IMR-90 (cell line): ENCODE measurements at regions not wholly inside any gene's neighbourhood (a gene's known extent, or its start where the extent isn't known, plus 50 kb on each side); places are given as distances from the start of the nearest gene placed in this dataset.

Experiments
- ATAC-seq: fragments of 200-7000 bp; cut with Tn5 transposase; 2 replicates; pipeline ENCODE4 v1.9.1; 2020; ENCODE audit warnings: low read depth, mild to moderate bottlenecking, moderate library complexity
- BruUV-seq: library from RNA; stranded (reverse); fragments of 400-500 nt; replicated peaks from 2 replicates; lab custom pipeline; 2021; lab: Mats Ljungman, UMichigan
- CTCF ChIA-PET: fragments of 300-600 bp; formaldehyde crosslinking; extraction: SDS; loops from one replicate; lab custom pipeline; 2021; ENCODE audit warnings: antibody characterized with exemption; lab: Yijun Ruan, JAX
- POLR2A ChIA-PET: fragments of 300-600 bp; sonication (Branson Sonifier 250); formaldehyde crosslinking; loops from one replicate; lab custom pipeline; 2022; ENCODE audit warnings: antibody characterized with exemption; ENCODE audit not compliant: unreplicated experiment; lab: Charles Lee
- DNase-seq: peaks from one replicate; pipeline ENCODE4 v3.0.0; 2013
- H2AFZ ChIP-seq: replicated peaks from 2 replicates; pipeline ENCODE3; 2013; ENCODE audit warnings: low read length, mild to moderate bottlenecking; ENCODE audit not compliant: poor library complexity
- H2AK5ac ChIP-seq: 2 replicates; pipeline ENCODE4 v1.6.1; 2013; ENCODE audit warnings: low read depth, low read length, inconsistent platforms
- H2AK9ac ChIP-seq: replicated peaks from 2 replicates; pipeline ENCODE3; 2013; ENCODE audit warnings: mild to moderate bottlenecking, low read depth, low read length, moderate library complexity; ENCODE audit not compliant: poor library complexity
- H2BK120ac ChIP-seq: 2 replicates; pipeline ENCODE4 v1.6.1; 2013; ENCODE audit warnings: low read depth, low read length, inconsistent platforms
- H2BK15ac ChIP-seq: 3 replicates; pipeline ENCODE4 v1.6.1; 2013; ENCODE audit warnings: low read depth, low read length, inconsistent platforms
- H2BK20ac ChIP-seq: 2 replicates; pipeline ENCODE4 v1.6.1; 2013; ENCODE audit warnings: low read depth, mild to moderate bottlenecking, inconsistent platforms, low read length, moderate library complexity
- H2BK5ac ChIP-seq: 2 replicates; pipeline ENCODE4 v1.6.1; 2013; ENCODE audit warnings: mild to moderate bottlenecking, low read depth, low read length, inconsistent platforms; ENCODE audit not compliant: poor library complexity, severe bottlenecking
- H3K14ac ChIP-seq: replicated peaks from 2 replicates; pipeline ENCODE4 v1.6.1; 2013; ENCODE audit warnings: low read depth, low read length, inconsistent platforms
- H3K18ac ChIP-seq: 2 replicates; pipeline ENCODE4 v1.6.1; 2013; ENCODE audit warnings: low read depth, low read length, control low read depth
- H3K23ac ChIP-seq: 2 replicates; pipeline ENCODE4 v1.6.1; 2013; ENCODE audit warnings: low read depth, low read length, inconsistent platforms
- H3K27ac ChIP-seq: 2 replicates; pipeline ENCODE4 v1.5.1; 2013; ENCODE audit warnings: mild to moderate bottlenecking, control low read depth, low read length; ENCODE audit not compliant: insufficient read depth
- H3K27me3 ChIP-seq: 2 replicates; pipeline ENCODE4 v1.6.1; 2013; ENCODE audit warnings: low read length; ENCODE audit not compliant: control insufficient read depth, insufficient read depth
- H3K36me3 ChIP-seq: 2 replicates; pipeline ENCODE4 v1.6.1; 2013; ENCODE audit warnings: low read length, mixed read lengths; ENCODE audit not compliant: control insufficient read depth, insufficient read depth
- H3K4ac ChIP-seq: 2 replicates; pipeline ENCODE4 v1.6.1; 2013; ENCODE audit warnings: low read depth, low read length, inconsistent platforms
- H3K4me1 ChIP-seq: 2 replicates; pipeline ENCODE4 v1.6.1; 2013; ENCODE audit warnings: low read length, mixed read lengths; ENCODE audit not compliant: control insufficient read depth, insufficient read depth
- H3K4me2 ChIP-seq: 2 replicates; pipeline ENCODE4 v1.6.1; 2013; ENCODE audit warnings: low read depth, mild to moderate bottlenecking, control low read depth, low read length, moderate library complexity
- H3K4me3 ChIP-seq: 2 replicates; pipeline ENCODE4 v1.5.1; 2013; ENCODE audit warnings: low read depth, mild to moderate bottlenecking, control low read depth, low read length, moderate library complexity; ENCODE audit not compliant: insufficient read depth
- H3K56ac ChIP-seq: 2 replicates; pipeline ENCODE4 v1.6.1; 2013; ENCODE audit warnings: low read length, inconsistent platforms; ENCODE audit not compliant: insufficient read depth; ENCODE audit errors: extremely low read depth
- H3K79me1 ChIP-seq, 2 experiments: 2 replicates each; pipeline ENCODE4 v1.6.1; 2013; ENCODE audit warnings: low read length in 2 of 2, inconsistent platforms in 1 of 2, low read depth in 1 of 2
- H3K9ac ChIP-seq: 2 replicates; pipeline ENCODE4 v1.6.1; 2013; ENCODE audit warnings: low read depth, low read length, control low read depth
- H3K9me1 ChIP-seq: 2 replicates; pipeline ENCODE4 v1.6.1; 2013; ENCODE audit warnings: low read length, inconsistent platforms; ENCODE audit not compliant: insufficient read depth
- H3K9me3 ChIP-seq: 2 replicates; pipeline ENCODE4 v1.6.1; 2013; ENCODE audit warnings: low read length; ENCODE audit not compliant: control insufficient read depth, insufficient read depth
- H4K20me1 ChIP-seq: 2 replicates; pipeline ENCODE4 v1.6.1; 2013; ENCODE audit warnings: low read length, inconsistent platforms; ENCODE audit not compliant: insufficient read depth
- H4K5ac ChIP-seq: 2 replicates; pipeline ENCODE4 v1.6.1; 2013; ENCODE audit warnings: mild to moderate bottlenecking, low read depth, low read length, control low read depth
- H4K8ac ChIP-seq, 2 experiments: 2 replicates each; pipeline ENCODE4 v1.6.1; 2013; ENCODE audit warnings: low read depth in 2 of 2, low read length in 2 of 2, control low read depth in 1 of 2, inconsistent platforms in 1 of 2
- H4K91ac ChIP-seq: 2 replicates; pipeline ENCODE4 v1.6.1; 2013; ENCODE audit warnings: low read depth, low read length, inconsistent platforms; ENCODE audit not compliant: insufficient read depth
- BHLHE40 ChIP-seq: fragments of 150-350 bp; IDR thresholded peaks from 2 replicates; pipeline ENCODE4 v1.6.1; 2016; ENCODE audit warnings: mild to moderate bottlenecking, low read depth, low read length
- CEBPB ChIP-seq: IDR thresholded peaks from 2 replicates; pipeline ENCODE4 v1.6.1; 2012; ENCODE audit warnings: low read depth, low read length, improper control_type of control experiment
- CHD1 ChIP-seq: IDR thresholded peaks from 2 replicates; pipeline ENCODE4 v1.6.1; 2012; ENCODE audit warnings: low read depth, low read length, improper control_type of control experiment
- FOS ChIP-seq: fragments of 150-350 bp; IDR thresholded peaks from 2 replicates; pipeline ENCODE4 v1.6.1; 2016; ENCODE audit warnings: low read depth, low read length
- MAFK ChIP-seq: IDR thresholded peaks from 2 replicates; pipeline ENCODE4 v1.6.1; 2012; ENCODE audit warnings: low read depth, low read length, improper control_type of control experiment
- MAZ ChIP-seq: IDR thresholded peaks from 2 replicates; pipeline ENCODE4 v1.6.1; 2012; ENCODE audit warnings: low read depth, mild to moderate bottlenecking, low read length, improper control_type of control experiment, moderate library complexity, borderline replicate concordance
- MXI1 ChIP-seq: IDR thresholded peaks from 2 replicates; pipeline ENCODE4 v1.6.1; 2012; ENCODE audit warnings: low read depth, mild to moderate bottlenecking, low read length, moderate library complexity, borderline replicate concordance
- NFE2L2 ChIP-seq: fragments of 150-350 bp; IDR thresholded peaks from 2 replicates; pipeline ENCODE4 v1.6.1; 2016; ENCODE audit warnings: low read depth, mild to moderate bottlenecking, low read length
- POLR2A ChIP-seq: IDR thresholded peaks from 2 replicates; pipeline ENCODE4 v1.6.1; 2012; ENCODE audit warnings: mild to moderate bottlenecking, low read depth, low read length
- RAD21 ChIP-seq: IDR thresholded peaks from 2 replicates; pipeline ENCODE4 v1.6.1; 2012; ENCODE audit warnings: low read length, improper control_type of control experiment
- RCOR1 ChIP-seq: IDR thresholded peaks from 2 replicates; pipeline ENCODE4 v1.6.1; 2012; ENCODE audit warnings: mild to moderate bottlenecking, low read length, improper control_type of control experiment; ENCODE audit not compliant: insufficient replicate concordance
- RFX5 ChIP-seq: IDR thresholded peaks from 2 replicates; pipeline ENCODE4 v1.8.0; 2012; ENCODE audit warnings: low read depth, mild to moderate bottlenecking, low read length, moderate library complexity
- SMC3 ChIP-seq: fragments of 150-350 bp; IDR thresholded peaks from 2 replicates; pipeline ENCODE4 v1.6.1; 2016; ENCODE audit warnings: low read depth, mild to moderate bottlenecking, antibody characterized with exemption, low read length, moderate library complexity
- WGBS, 2 experiments: methylation state at CpG; one replicate each; pipeline versions ENCODE4 v1.1.5 to v1.1.7; 2013; ENCODE audit warnings: missing lambda C conversion rate in 2 of 2; ENCODE audit not compliant: insufficient read length in 1 of 2; ENCODE audit errors: extremely low coverage in 2 of 2; 5-methylcytosine and 5-hydroxymethylcytosine counted together
- dilution Hi-C: fragments of 300-500 bp; cut with HindIII; formaldehyde crosslinking; loops from one replicate; pipeline ENCODE4 v1.14.3; 2018; ENCODE audit warnings: low sequenced_read_pairs; ENCODE audit not compliant: unreplicated experiment
- in situ Hi-C: fragments of 300-500 bp; cut with MboI; formaldehyde crosslinking; loops from 3 replicates; pipeline ENCODE4 v1.14.3; 2019; ENCODE audit warnings: low sequenced_read_pairs, inconsistent platforms, mixed read lengths
- intact Hi-C: fragments of 100-400 bp; cut with micrococcal nuclease; formaldehyde crosslinking; loops from 2 replicates; pipeline ENCODE4 v1.10.0; 2022
- TF ChIP-seq, protein P1 (sequence below): conservative IDR thresholded peaks from 2 replicates; pipeline ENCODE4 v1.5.1; 2012; ENCODE audit warnings: mild to moderate bottlenecking, low read depth, low read length, improper control_type of control experiment
- TF ChIP-seq, protein P2 (sequence below): fragments of 150-350 bp; IDR thresholded peaks from 2 replicates; pipeline ENCODE4 v1.6.1; 2016; ENCODE audit warnings: low read depth, mild to moderate bottlenecking, low read length, moderate library complexity, borderline replicate concordance
- TF ChIP-seq, protein P3 (sequence below): fragments of 150-350 bp; IDR thresholded peaks from 2 replicates; pipeline ENCODE4 v1.6.1; 2017; ENCODE audit warnings: mild to moderate bottlenecking, antibody characterized with exemption, low read length, low read depth

DNA sequence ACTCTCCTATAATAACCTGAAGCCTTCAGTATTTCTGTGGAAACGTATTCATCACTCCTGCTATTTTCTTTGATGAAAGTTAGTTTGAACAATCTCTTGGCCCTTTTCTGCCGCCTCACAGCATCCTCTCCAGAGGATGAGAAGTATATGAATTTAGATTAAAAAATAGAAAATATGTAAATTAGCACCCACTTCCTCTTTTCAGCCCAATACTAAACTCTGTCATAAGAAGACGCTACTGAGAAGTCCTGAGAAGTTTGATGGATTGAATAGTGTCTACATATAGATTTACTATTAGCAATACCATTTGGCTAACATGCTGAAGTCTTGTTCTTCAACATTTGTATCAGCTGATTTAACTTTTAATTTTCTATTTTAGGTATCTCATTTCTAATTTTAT lies 526.4 kb upstream of the SPHKAP start:
- Histone ChIP-seq H2AFZ (no peak overlapping the region), H4K20me1 (no peaks in the 10 kb centered on the region), H3K18ac (no peak overlapping the region), H3K9me1 (no peaks in the 10 kb centered on the region), H3K27me3 (no peaks in the 10 kb centered on the region), H3K14ac (no peak overlapping the region), H2BK5ac (no peak overlapping the region), H3K27ac (no peak overlapping the region), H3K4me1 (no peaks in the 10 kb centered on the region), H3K4me2 (no peak overlapping the region), H3K36me3 (no peaks in the 10 kb centered on the region), H3K9ac (no peak overlapping the region), H3K4me3 (no peak overlapping the region), H3K4ac (no peak overlapping the region), H2BK15ac (no peak overlapping the region), H3K23ac (no peak overlapping the region), H3K79me1 (no peaks in the 10 kb centered on the region), H4K8ac (no peak overlapping the region), H2AK9ac (no peak overlapping the region), H3K9me3 (no peaks in the 10 kb centered on the region), H4K91ac (no peak overlapping the region), H3K56ac (no peak overlapping the region), H2BK20ac (no peak overlapping the region), H2AK5ac (no peak overlapping the region), H2BK120ac (no peak overlapping the region), H4K5ac (no peak overlapping the region)
- ChIA-PET POLR2A (no interaction called here), CTCF (no interaction called here)
- no CpG with 5 or more reads among the region's 3 CpGs for WGBS, 2 experiments
- TF ChIP-seq POLR2A (no peak), RCOR1 (no peak), MAZ (no peak), MXI1 (no peak), FOS (no peak), BHLHE40 (no peak), SMC3 (no peak), CEBPB (no peak), RFX5 (no peak), MAFK (no peak), CHD1 (no peak), RAD21 (no peak), NFE2L2 (no peak)
- TF ChIP-seq, protein P1, sequence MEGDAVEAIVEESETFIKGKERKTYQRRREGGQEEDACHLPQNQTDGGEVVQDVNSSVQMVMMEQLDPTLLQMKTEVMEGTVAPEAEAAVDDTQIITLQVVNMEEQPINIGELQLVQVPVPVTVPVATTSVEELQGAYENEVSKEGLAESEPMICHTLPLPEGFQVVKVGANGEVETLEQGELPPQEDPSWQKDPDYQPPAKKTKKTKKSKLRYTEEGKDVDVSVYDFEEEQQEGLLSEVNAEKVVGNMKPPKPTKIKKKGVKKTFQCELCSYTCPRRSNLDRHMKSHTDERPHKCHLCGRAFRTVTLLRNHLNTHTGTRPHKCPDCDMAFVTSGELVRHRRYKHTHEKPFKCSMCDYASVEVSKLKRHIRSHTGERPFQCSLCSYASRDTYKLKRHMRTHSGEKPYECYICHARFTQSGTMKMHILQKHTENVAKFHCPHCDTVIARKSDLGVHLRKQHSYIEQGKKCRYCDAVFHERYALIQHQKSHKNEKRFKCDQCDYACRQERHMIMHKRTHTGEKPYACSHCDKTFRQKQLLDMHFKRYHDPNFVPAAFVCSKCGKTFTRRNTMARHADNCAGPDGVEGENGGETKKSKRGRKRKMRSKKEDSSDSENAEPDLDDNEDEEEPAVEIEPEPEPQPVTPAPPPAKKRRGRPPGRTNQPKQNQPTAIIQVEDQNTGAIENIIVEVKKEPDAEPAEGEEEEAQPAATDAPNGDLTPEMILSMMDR, result no peak
- TF ChIP-seq, protein P2, sequence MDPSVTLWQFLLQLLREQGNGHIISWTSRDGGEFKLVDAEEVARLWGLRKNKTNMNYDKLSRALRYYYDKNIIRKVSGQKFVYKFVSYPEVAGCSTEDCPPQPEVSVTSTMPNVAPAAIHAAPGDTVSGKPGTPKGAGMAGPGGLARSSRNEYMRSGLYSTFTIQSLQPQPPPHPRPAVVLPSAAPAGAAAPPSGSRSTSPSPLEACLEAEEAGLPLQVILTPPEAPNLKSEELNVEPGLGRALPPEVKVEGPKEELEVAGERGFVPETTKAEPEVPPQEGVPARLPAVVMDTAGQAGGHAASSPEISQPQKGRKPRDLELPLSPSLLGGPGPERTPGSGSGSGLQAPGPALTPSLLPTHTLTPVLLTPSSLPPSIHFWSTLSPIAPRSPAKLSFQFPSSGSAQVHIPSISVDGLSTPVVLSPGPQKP, result no peak
- TF ChIP-seq, protein P3, sequence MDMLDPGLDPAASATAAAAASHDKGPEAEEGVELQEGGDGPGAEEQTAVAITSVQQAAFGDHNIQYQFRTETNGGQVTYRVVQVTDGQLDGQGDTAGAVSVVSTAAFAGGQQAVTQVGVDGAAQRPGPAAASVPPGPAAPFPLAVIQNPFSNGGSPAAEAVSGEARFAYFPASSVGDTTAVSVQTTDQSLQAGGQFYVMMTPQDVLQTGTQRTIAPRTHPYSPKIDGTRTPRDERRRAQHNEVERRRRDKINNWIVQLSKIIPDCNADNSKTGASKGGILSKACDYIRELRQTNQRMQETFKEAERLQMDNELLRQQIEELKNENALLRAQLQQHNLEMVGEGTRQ, result no peak
- in situ Hi-C loops, result no loop called here
- DNase-seq (no peak), ATAC-seq (no peak)
- dilution Hi-C loops, result no loop called here
- intact Hi-C loops, result no loop called here
- BruUV-seq, result no TSS peak
